ENCODE measurements at regions not wholly inside any gene's neighbourhood (a gene's known extent, or its start where the extent isn't known, plus 50 kb on each side); places are given as distances from the start of the nearest gene placed in this dataset.

DNA sequence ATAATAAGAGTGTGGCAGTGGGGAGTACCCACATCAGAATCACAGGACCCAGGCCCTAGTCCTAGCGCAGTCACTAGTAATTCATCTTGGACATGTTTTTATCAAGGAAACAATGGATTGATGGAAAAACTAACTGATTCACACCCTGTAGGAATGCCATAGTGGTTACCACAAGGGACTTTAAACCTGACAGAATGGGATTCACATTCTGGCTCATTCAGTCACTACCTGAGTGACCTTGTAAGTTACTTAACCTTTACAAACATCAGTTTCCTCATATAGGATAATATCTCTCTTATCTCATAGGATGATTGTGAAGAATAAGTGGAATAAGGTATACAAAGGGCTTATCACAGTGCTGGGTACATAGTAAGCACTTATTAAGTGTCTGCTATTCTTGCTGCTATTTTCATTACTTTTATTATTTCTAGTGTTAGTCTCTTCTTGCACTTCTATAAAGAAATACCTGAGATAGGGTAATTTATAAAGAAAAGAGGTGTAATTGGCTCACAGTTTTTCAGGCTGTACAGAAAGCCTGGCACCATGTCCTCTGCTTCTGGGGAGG lies 247.5 kb upstream of the KLF3 start:
- no peak overlapping the region; a peak in 1 of 4 replicates for H3K9ac ChIP-seq (ENCODE audit: insufficient read depth in 1 of 2, low read depth in 2 of 2, low read length in 2 of 2)
- H3K27ac ChIP-seq (ENCODE audit: extremely low read depth, low read depth, low read length), result no peak overlapping the region
- no TSS peak for BruUV-seq (replicated peaks)
- H3K4me1 ChIP-seq (replicated peaks in 1 of 2; ENCODE audit: control insufficient read depth in 2 of 2, insufficient read depth in 2 of 2, low read length in 2 of 2), result no peaks in the 10 kb centered on the region
- intact Hi-C loops (cut with micrococcal nuclease), result no loop called here
- 86% methylated on average over 1 of the region's 1 CpG for WGBS (ENCODE audit: insufficient coverage, low coverage, missing lambda C conversion rate)
- H3K4me3 ChIP-seq, result no peak overlapping the region
- ATAC-seq (no peak), FAIRE-seq (no peak), DNase-seq (ENCODE audit: extremely low read depth in 1 of 4, low spot score in 3 of 4) (no peak)
- ChIA-PET POLR2A (no interaction called here), CTCF (ENCODE audit: low intra/inter-chr PET ratio) (no interaction called here)
- H3K79me2 ChIP-seq (ENCODE audit: control insufficient read depth, insufficient read depth, low read length), result no peaks in the 10 kb centered on the region
- no peak overlapping the region for H2AFZ ChIP-seq (ENCODE audit: low read depth, low read length)
- no peaks in the 10 kb centered on the region; the same call in 1 of the 2 replicates for H3K9me3 ChIP-seq (replicated peaks; ENCODE audit: control insufficient read depth, insufficient read depth, low read depth, low read length)
- H3K27me3 ChIP-seq (ENCODE audit: control insufficient read depth in 2 of 2, insufficient read depth in 2 of 2, low read length in 2 of 2), result no peaks in the 10 kb centered on the region
- TF ChIP-seq, protein P1, sequence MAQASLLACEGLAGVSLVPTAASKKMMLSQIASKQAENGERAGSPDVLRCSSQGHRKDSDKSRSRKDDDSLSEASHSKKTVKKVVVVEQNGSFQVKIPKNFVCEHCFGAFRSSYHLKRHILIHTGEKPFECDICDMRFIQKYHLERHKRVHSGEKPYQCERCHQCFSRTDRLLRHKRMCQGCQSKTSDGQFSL (CRISPR knock-in tag; IDR thresholded peaks at IDR 0.05), result no peak
- TF ChIP-seq, protein P1 (tag; IDR thresholded peaks at IDR 0.05), result no peak
- TF ChIP-seq SMARCB1 (IDR thresholded peaks at IDR 0.05; ENCODE audit: insufficient read length, low read depth), result no peak
- TF ChIP-seq ZNF184 (CRISPR knock-in tag; IDR thresholded peaks at IDR 0.05), result no peak
- TF ChIP-seq, protein P2, sequence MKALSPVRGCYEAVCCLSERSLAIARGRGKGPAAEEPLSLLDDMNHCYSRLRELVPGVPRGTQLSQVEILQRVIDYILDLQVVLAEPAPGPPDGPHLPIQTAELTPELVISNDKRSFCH (CRISPR knock-in tag; IDR thresholded peaks at IDR 0.05), result no peak
- TF ChIP-seq, protein P2 (tag; IDR thresholded peaks at IDR 0.05), result no peak
- TF ChIP-seq ZNF778 (CRISPR knock-in tag; IDR thresholded peaks at IDR 0.05), result no peak
- no peak for TF ChIP-seq RHOXF2B (CRISPR knock-in tag; conservative IDR thresholded peaks at IDR 0.05)
- TF ChIP-seq ZNF668 (CRISPR knock-in tag; IDR thresholded peaks at IDR 0.05), result no peak
- no peak for TF ChIP-seq MTF1 (CRISPR knock-in tag; IDR thresholded peaks at IDR 0.05; ENCODE audit: borderline replicate concordance)
- TF ChIP-seq MTA1 (IDR thresholded peaks at IDR 0.05; ENCODE audit: borderline replicate concordance), result no peak
- TF ChIP-seq, protein P3, sequence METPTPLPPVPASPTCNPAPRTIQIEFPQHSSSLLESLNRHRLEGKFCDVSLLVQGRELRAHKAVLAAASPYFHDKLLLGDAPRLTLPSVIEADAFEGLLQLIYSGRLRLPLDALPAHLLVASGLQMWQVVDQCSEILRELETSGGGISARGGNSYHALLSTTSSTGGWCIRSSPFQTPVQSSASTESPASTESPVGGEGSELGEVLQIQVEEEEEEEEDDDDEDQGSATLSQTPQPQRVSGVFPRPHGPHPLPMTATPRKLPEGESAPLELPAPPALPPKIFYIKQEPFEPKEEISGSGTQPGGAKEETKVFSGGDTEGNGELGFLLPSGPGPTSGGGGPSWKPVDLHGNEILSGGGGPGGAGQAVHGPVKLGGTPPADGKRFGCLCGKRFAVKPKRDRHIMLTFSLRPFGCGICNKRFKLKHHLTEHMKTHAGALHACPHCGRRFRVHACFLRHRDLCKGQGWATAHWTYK (CRISPR knock-in tag; IDR thresholded peaks at IDR 0.05), result no peak
- TF ChIP-seq ARID2 (IDR thresholded peaks at IDR 0.05), result no peak
- TF ChIP-seq RCOR1 (IDR thresholded peaks at IDR 0.05; ENCODE audit: borderline replicate concordance in 1 of 2, low read depth in 2 of 2, low read length in 2 of 2), result no peak
- no peak for TF ChIP-seq YY1 (IDR thresholded peaks at IDR 0.05; ENCODE audit: borderline replicate concordance in 1 of 3, control insufficient read depth in 1 of 3, extremely low read depth in 1 of 3, insufficient read depth in 3 of 3, insufficient read length in 1 of 3, insufficient replicate concordance in 2 of 3, low read depth in 1 of 3, low read length in 2 of 3)
- no peak for TF ChIP-seq NFXL1 (CRISPR knock-in tag; IDR thresholded peaks at IDR 0.05)
- no peak for TF ChIP-seq CEBPG (CRISPR knock-in tag; IDR thresholded peaks at IDR 0.05)
- TF ChIP-seq CEBPG (tag; conservative IDR thresholded peaks at IDR 0.05 in 1 of 2, IDR thresholded peaks at IDR 0.05 in 1 of 2), result no peak
- TF ChIP-seq CBX3 (IDR thresholded peaks at IDR 0.05; ENCODE audit: borderline replicate concordance in 1 of 2, low read length in 2 of 2), result no peak
- no peak for TF ChIP-seq PHF21A (IDR thresholded peaks at IDR 0.05; ENCODE audit: borderline replicate concordance, low read depth)
- H3K36me3 ChIP-seq (ENCODE audit: control insufficient read depth, insufficient read depth, low read length), result no peaks in the 10 kb centered on the region
- H3K9me1 ChIP-seq (ENCODE audit: control insufficient read depth, insufficient read depth, low read length), result no peaks in the 10 kb centered on the region
- in situ Hi-C loops (cut with MboI), result no loop called here
- H3K4me2 ChIP-seq (ENCODE audit: insufficient read depth, low read length), result no peak overlapping the region
- no peaks in the 10 kb centered on the region for H4K20me1 ChIP-seq (replicated peaks; ENCODE audit: control insufficient read depth, insufficient read depth, low read length)

All from K562 (cell line).